Endothelial cell (in vitro differentiated cells): ENCODE measurements at regions not wholly inside any gene's neighbourhood (a gene's known extent, or its start where the extent isn't known, plus 50 kb on each side); places are given as distances from the start of the nearest gene placed in this dataset.

ENCODE experiments used
- DNase-seq: peaks from one replicate; pipeline ENCODE4 v3.0.0; 2021; ENCODE audit warnings: low spot score
- H3K27ac Mint-ChIP-seq: one replicate; pipeline ENCODE4 v1.8.0; 2021; ENCODE audit warnings: mixed read lengths, inconsistent platforms; ENCODE audit not compliant: unreplicated experiment
- H3K27me3 Mint-ChIP-seq: one replicate; pipeline ENCODE4 v1.8.0; 2021; ENCODE audit warnings: mild to moderate bottlenecking, moderate library complexity, mixed read lengths, inconsistent platforms; ENCODE audit not compliant: unreplicated experiment
- H3K36me3 Mint-ChIP-seq: one replicate; pipeline ENCODE4 v1.8.0; 2021; ENCODE audit warnings: mild to moderate bottlenecking, low read depth, mixed read lengths, inconsistent platforms; ENCODE audit not compliant: unreplicated experiment
- H3K4me1 Mint-ChIP-seq: one replicate; pipeline ENCODE4 v1.8.0; 2021; ENCODE audit warnings: mild to moderate bottlenecking, mixed read lengths, inconsistent platforms; ENCODE audit not compliant: unreplicated experiment
- H3K4me3 Mint-ChIP-seq: one replicate; pipeline ENCODE4 v1.8.0; 2021; ENCODE audit warnings: mild to moderate bottlenecking, mixed read lengths, inconsistent platforms; ENCODE audit not compliant: unreplicated experiment
- H3K9me3 Mint-ChIP-seq: one replicate; pipeline ENCODE4 v1.8.0; 2021; ENCODE audit warnings: mixed read lengths, inconsistent platforms; ENCODE audit not compliant: unreplicated experiment
- CTCF ChIP-seq: fragments of 200-600 bp; sonication (generic); IDR thresholded peaks from one replicate; pipeline ENCODE4 v1.5.0; 2021; ENCODE audit warnings: antibody characterized with exemption; ENCODE audit not compliant: unreplicated experiment

DNA sequence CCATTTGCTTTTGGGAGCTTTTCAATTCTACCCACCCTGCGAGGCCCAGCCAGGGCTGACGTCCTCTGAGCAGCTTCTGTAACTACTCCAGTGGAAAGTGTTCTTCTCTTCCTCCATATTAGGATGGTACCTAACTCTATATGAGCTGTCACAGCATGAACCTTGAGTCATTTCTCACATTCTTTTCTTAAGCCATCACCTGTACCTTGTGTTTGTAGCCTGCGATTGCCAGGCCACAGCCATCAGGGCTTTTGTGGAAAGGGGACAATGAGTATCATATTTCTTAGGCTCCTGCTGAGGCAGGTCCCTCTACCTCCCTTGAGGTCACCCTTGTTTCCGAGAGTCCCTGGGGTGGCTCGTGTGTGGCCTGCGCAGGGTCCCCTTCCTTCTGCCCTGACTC, 144.5 kb upstream of the DLX2 start:
- Mint-ChIP-seq H3K36me3 (no peaks in the 10 kb centered on the region), H3K27me3 (peaks cover 2% of the 10 kb centered on the region), H3K4me1 (peaks cover 22% of the 10 kb centered on the region), H3K27ac (no peak overlapping the region), H3K4me3 (no peak overlapping the region), H3K9me3 (no peaks in the 10 kb centered on the region)
- DNase-seq: no peak
- TF ChIP-seq CTCF: no peak

GRCh38 chr2:172248381-172248780, 145.7 kb upstream of the DLX2 start:
- H3K4me3 Mint-ChIP-seq: no peak overlapping the region
- no peak overlapping the region for H3K27ac Mint-ChIP-seq
- peaks cover 28% of the 10 kb centered on the region for H3K4me1 Mint-ChIP-seq
- H3K27me3 Mint-ChIP-seq: peaks cover 2% of the 10 kb centered on the region
- no peak for TF ChIP-seq CTCF
- H3K9me3 Mint-ChIP-seq: no peaks in the 10 kb centered on the region
- DNase-seq: no peak
- H3K36me3 Mint-ChIP-seq: no peaks in the 10 kb centered on the region

DNA sequence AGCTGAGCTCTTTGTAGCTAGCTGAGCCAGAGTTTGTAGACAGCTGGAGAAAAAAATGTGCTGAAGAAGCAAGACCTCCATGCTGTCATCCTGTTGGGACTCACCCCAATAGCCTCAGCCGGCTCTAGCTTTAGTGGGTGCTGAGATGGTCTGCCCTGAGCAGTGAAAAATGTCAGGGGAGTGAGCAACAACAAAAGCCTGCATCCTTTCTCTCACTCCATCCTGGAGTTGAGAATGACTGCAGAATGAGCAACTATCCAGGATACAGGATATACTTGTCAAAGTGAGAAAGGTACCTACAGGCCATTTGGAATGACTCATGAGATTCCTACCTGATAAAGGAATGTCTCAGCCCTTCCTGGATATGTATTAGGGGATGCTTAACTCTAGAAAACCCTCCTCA, 146.1 kb upstream of the DLX2 start:
- Mint-ChIP-seq H3K9me3 (no peaks in the 10 kb centered on the region), H3K4me3 (no peak overlapping the region), H3K36me3 (no peaks in the 10 kb centered on the region), H3K27me3 (peaks cover 3% of the 10 kb centered on the region), H3K27ac (no peak overlapping the region), H3K4me1 (peaks cover 32% of the 10 kb centered on the region)
- no peak for TF ChIP-seq CTCF
- DNase-seq: no peak

DNA sequence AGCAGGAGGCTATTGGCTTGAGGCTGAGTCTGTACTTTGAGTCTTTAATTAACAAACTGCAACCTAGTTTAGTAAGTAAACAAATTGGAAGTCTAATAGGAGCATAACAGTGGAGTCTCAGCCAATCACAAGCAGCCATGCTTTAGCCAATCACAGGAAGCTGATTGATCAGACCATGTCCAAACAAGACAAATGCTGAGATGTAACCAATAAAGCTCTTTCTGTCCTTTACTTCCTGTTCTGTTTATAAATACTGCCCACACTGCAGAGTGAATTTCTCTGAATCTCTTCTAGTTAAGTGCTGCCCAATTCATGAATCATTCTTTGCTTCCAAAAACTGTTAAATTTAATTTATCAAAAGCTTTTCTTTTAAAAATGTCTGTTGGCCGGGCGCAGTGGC, 146.6 kb upstream of the DLX2 start:
- H3K36me3 Mint-ChIP-seq: no peaks in the 10 kb centered on the region
- no peak for DNase-seq
- TF ChIP-seq CTCF: no peak
- H3K27me3 Mint-ChIP-seq: peaks cover 5% of the 10 kb centered on the region
- no peak overlapping the region for H3K27ac Mint-ChIP-seq
- H3K4me3 Mint-ChIP-seq: no peak overlapping the region
- H3K9me3 Mint-ChIP-seq: no peaks in the 10 kb centered on the region
- peaks cover 37% of the 10 kb centered on the region for H3K4me1 Mint-ChIP-seq

DNA sequence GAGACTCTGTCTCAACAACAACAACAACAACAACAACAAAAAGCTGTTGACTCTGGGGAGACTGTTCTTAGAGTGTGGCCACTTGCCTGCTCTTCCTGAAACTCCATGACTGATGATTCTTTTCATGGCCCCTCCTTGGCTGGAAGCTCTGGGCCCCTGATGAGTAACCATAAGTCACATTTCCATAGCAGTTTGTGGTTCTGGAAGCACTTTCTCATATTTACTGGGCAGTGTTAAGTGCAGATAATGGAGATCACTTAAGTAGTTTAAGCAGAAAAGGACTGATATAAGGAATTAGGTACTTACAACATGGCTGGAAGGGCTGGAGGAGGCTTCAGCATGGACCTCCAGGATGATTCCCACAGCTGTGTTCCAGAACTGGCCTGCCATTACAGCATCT, 147.3 kb upstream of the DLX2 start:
- Mint-ChIP-seq H3K27me3 (peaks cover 5% of the 10 kb centered on the region), H3K27ac (no peak overlapping the region), H3K9me3 (no peaks in the 10 kb centered on the region), H3K4me1 (peaks cover 38% of the 10 kb centered on the region), H3K4me3 (no peak overlapping the region), H3K36me3 (no peaks in the 10 kb centered on the region)
- DNase-seq: no peak
- TF ChIP-seq CTCF: no peak
